Stimulated activated CD4-positive, alpha-beta T cell treated with anti-CD3 and anti-CD28 coated beads, Interleukin-12 subunit alpha, Interleukin-12 subunit beta, amount 100 ng/mL, for 48 hours (primary cell): ENCODE measurements at regions not wholly inside any gene's neighbourhood (a gene's known extent, or its start where the extent isn't known, plus 50 kb on each side); places are given as distances from the start of the nearest gene placed in this dataset.

Experiments
- DNase-seq, 3 donors: peaks; one replicate each; pipeline ENCODE4 v3.0.0-alpha.2; 2020; ENCODE audit warnings: low read depth in 2 of 3, low spot score in 1 of 3

- no peak for DNase-seq
These were observed 1913.1 kb upstream of the PIK3C3 start for GRCh38 chr18:40041951-40042350.

- no peak for DNase-seq
These were observed 1914.5 kb upstream of the PIK3C3 start for GRCh38 chr18:40040574-40040973.

GRCh38 chr18:40037356-40037755, 1917.7 kb upstream of the PIK3C3 start:
- DNase-seq: no peak

GRCh38 chr18:40036861-40037260, 1918.2 kb upstream of the PIK3C3 start:
- no peak for DNase-seq

GRCh38 chr18:40035966-40036365, 1919.1 kb upstream of the PIK3C3 start:
- no peak for DNase-seq

GRCh38 chr18:40032076-40032475, 1923.0 kb upstream of the PIK3C3 start:
- no peak for DNase-seq

- DNase-seq: no peak
These were observed 1923.6 kb upstream of the PIK3C3 start for GRCh38 chr18:40031435-40031834.

GRCh38 chr18:40019797-40020392, 1935.1 kb upstream of the PIK3C3 start:
- DNase-seq: no peak

GRCh38 chr18:40018266-40018665, 1936.8 kb upstream of the PIK3C3 start:
- no peak for DNase-seq

- DNase-seq: no peak
These were observed 1938.0 kb upstream of the PIK3C3 start for GRCh38 chr18:40017021-40017420.

- DNase-seq: no peak
These were observed 1938.6 kb upstream of the PIK3C3 start for GRCh38 chr18:40016405-40016804.

GRCh38 chr18:40013001-40013609, 1941.9 kb upstream of the PIK3C3 start:
- no peak for DNase-seq

- no peak for DNase-seq
These were observed 1943.8 kb upstream of the PIK3C3 start for GRCh38 chr18:40011201-40011600.

GRCh38 chr18:40006634-40007033, 1948.4 kb upstream of the PIK3C3 start:
- no peak for DNase-seq

- no peak for DNase-seq
These were observed 1950.8 kb upstream of the PIK3C3 start for GRCh38 chr18:40004246-40004645.

- DNase-seq: no peak
These were observed 1956.7 kb upstream of the PIK3C3 start for GRCh38 chr18:39998317-39998716.

GRCh38 chr18:39994498-39994897, 1960.5 kb upstream of the PIK3C3 start:
- no peak for DNase-seq

- no peak for DNase-seq
These were observed 1963.3 kb upstream of the PIK3C3 start for GRCh38 chr18:39991696-39992265.

GRCh38 chr18:39990540-39990939, 1964.5 kb upstream of the PIK3C3 start:
- no peak for DNase-seq

GRCh38 chr18:39976771-39977170, 1978.3 kb upstream of the PIK3C3 start:
- DNase-seq: no peak

- DNase-seq: no peak
These were observed 1982.5 kb upstream of the PIK3C3 start for GRCh38 chr18:39972521-39972920.

GRCh38 chr18:39969803-39970494, 1985.1 kb upstream of the PIK3C3 start:
- DNase-seq: no peak
